ENCODE measurements at regions not wholly inside any gene's neighbourhood (a gene's known extent, or its start where the extent isn't known, plus 50 kb on each side); places are given as distances from the start of the nearest gene placed in this dataset.

DNA sequence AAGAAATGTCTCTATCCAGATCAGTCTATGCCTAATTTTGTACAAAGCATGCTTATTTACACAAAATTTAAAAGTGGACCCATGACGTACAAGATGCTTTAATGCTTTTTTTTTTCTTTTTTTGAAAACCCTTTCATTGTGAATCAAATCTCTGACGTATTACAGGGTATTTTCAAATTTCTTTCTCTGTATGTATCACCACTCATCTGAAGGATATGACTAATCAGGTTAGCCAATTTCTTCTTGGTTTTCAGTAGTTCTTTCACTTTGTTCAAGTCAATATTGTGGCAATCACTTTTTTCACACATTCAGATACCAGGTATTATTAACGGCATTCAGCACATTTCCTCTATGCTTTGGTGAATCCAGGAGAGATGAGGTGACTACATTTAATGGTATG is 685.3 kb downstream of the TRHDE start:
- TF ChIP-seq, protein P1, sequence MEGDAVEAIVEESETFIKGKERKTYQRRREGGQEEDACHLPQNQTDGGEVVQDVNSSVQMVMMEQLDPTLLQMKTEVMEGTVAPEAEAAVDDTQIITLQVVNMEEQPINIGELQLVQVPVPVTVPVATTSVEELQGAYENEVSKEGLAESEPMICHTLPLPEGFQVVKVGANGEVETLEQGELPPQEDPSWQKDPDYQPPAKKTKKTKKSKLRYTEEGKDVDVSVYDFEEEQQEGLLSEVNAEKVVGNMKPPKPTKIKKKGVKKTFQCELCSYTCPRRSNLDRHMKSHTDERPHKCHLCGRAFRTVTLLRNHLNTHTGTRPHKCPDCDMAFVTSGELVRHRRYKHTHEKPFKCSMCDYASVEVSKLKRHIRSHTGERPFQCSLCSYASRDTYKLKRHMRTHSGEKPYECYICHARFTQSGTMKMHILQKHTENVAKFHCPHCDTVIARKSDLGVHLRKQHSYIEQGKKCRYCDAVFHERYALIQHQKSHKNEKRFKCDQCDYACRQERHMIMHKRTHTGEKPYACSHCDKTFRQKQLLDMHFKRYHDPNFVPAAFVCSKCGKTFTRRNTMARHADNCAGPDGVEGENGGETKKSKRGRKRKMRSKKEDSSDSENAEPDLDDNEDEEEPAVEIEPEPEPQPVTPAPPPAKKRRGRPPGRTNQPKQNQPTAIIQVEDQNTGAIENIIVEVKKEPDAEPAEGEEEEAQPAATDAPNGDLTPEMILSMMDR (IDR thresholded peaks at IDR 0.05; ENCODE audit: poor library complexity, severe bottlenecking), result no peak
- TF ChIP-seq EP300 (conservative IDR thresholded peaks at IDR 0.05; ENCODE audit: poor library complexity, severe bottlenecking) (no peak), SMC3 (conservative IDR thresholded peaks at IDR 0.05; ENCODE audit: poor library complexity) (no peak), POLR2AphosphoS5 (IDR thresholded peaks at IDR 0.05) (no peak)
- TF ChIP-seq, protein P2, sequence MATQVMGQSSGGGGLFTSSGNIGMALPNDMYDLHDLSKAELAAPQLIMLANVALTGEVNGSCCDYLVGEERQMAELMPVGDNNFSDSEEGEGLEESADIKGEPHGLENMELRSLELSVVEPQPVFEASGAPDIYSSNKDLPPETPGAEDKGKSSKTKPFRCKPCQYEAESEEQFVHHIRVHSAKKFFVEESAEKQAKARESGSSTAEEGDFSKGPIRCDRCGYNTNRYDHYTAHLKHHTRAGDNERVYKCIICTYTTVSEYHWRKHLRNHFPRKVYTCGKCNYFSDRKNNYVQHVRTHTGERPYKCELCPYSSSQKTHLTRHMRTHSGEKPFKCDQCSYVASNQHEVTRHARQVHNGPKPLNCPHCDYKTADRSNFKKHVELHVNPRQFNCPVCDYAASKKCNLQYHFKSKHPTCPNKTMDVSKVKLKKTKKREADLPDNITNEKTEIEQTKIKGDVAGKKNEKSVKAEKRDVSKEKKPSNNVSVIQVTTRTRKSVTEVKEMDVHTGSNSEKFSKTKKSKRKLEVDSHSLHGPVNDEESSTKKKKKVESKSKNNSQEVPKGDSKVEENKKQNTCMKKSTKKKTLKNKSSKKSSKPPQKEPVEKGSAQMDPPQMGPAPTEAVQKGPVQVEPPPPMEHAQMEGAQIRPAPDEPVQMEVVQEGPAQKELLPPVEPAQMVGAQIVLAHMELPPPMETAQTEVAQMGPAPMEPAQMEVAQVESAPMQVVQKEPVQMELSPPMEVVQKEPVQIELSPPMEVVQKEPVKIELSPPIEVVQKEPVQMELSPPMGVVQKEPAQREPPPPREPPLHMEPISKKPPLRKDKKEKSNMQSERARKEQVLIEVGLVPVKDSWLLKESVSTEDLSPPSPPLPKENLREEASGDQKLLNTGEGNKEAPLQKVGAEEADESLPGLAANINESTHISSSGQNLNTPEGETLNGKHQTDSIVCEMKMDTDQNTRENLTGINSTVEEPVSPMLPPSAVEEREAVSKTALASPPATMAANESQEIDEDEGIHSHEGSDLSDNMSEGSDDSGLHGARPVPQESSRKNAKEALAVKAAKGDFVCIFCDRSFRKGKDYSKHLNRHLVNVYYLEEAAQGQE (IDR thresholded peaks at IDR 0.05; ENCODE audit: borderline replicate concordance), result no peak

Data from neural cell (in vitro differentiated cells).